HCT116 (cell line): ENCODE measurements at regions not wholly inside any gene's neighbourhood (a gene's known extent, or its start where the extent isn't known, plus 50 kb on each side); places are given as distances from the start of the nearest gene placed in this dataset.

Experiments used
- ATAC-seq: fragments of 200-7000 bp; cut with Tn5 transposase; 2 replicates; pipeline ENCODE4 v1.9.1; 2020; ENCODE audit warnings: mild to moderate bottlenecking, moderate library complexity
- BruUV-seq: library from RNA; stranded (reverse); fragments of 400-500 nt; replicated peaks from 2 replicates; lab custom pipeline; 2021; lab: Mats Ljungman, UMichigan
- CTCF ChIA-PET: fragments of 300-600 bp; sonication (Branson Sonifier 250); formaldehyde crosslinking; loops from one replicate; lab custom pipeline; 2021; ENCODE audit warnings: antibody characterized with exemption; lab: Charles Lee
- POLR2A ChIA-PET: fragments of 300-600, 350-600 bp; sonication (Branson Sonifier 250); formaldehyde crosslinking; loops from one replicate; lab custom pipeline; 2021; ENCODE audit warnings: antibody characterized with exemption; lab: Charles Lee
- RAD21 ChIA-PET, 2 experiments: fragments of 300-600 bp; sonication (Branson Sonifier 250); formaldehyde crosslinking; loops; one replicate each; lab custom pipeline; 2023; ENCODE audit warnings: low total read pairs in 2 of 2; ENCODE audit not compliant: uncharacterized antibody in 2 of 2, unreplicated experiment in 2 of 2, low non-redundant PET in 1 of 2; lab: Charles Lee
- DNase-seq: peaks from one replicate; pipeline ENCODE4 v3.0.0-alpha.2; 2010; ENCODE audit warnings: low read depth, low spot score
- H2AFZ ChIP-seq: fragments of 200-600 bp; shearing (Covaris generic), sonication (generic); 2 replicates; pipeline ENCODE4 v1.6.1; 2017; ENCODE audit warnings: low read depth, mixed run types, mixed read lengths, antibody characterized with exemption, low read length; ENCODE audit not compliant: poor library complexity, severe bottlenecking
- H3K27ac ChIP-seq: 2 replicates; pipeline ENCODE4 v1.5.1; 2012; ENCODE audit warnings: low read depth, low read length
- H3K27me3 ChIP-seq: fragments of 200-600 bp; sonication (generic); 2 replicates; pipeline ENCODE4 v1.6.1; 2016; ENCODE audit warnings: mixed run types, low read length, mixed read lengths; ENCODE audit not compliant: insufficient read depth
- H3K36me3 ChIP-seq, 2 experiments: fragments of 200-500 bp in 1 of 2; fragments of 200-600 bp in 1 of 2; sonication (Bioruptor generic) in 1 of 2; sonication (generic) in 1 of 2; 2 replicates each; pipeline versions ENCODE4 v1.5.1 to v1.6.1; 2014 to 2016; ENCODE audit warnings: low read length in 2 of 2, inconsistent platforms in 1 of 2, mixed read lengths in 1 of 2, mixed run types in 1 of 2; ENCODE audit not compliant: insufficient read depth in 2 of 2, control insufficient read depth in 1 of 2
- H3K4me1 ChIP-seq, 2 experiments: fragments of 200-600 bp in 1 of 2; sonication (generic) in 1 of 2; 2 replicates each; pipeline versions ENCODE4 v1.5.1 to v1.6.1; 2012 to 2017; ENCODE audit warnings: low read length in 2 of 2, inconsistent platforms in 1 of 2, mild to moderate bottlenecking in 1 of 2, mixed read lengths in 1 of 2, mixed run types in 1 of 2, moderate library complexity in 1 of 2; ENCODE audit not compliant: insufficient read depth in 2 of 2, control insufficient read depth in 1 of 2
- H3K4me2 ChIP-seq: fragments of 200-600 bp; sonication (generic); 2 replicates; pipeline ENCODE4 v1.6.1; 2017; ENCODE audit warnings: mixed run types, low read length, mixed read lengths
- H3K4me3 ChIP-seq, 2 experiments: fragments of 200-600 bp in 1 of 2; sonication (generic) in 1 of 2; replicated peaks in 1 of 2; 2 replicates each; pipeline ENCODE4 v1.5.1; 2011 to 2016; ENCODE audit warnings: low read length in 2 of 2, control low read depth in 1 of 2, low read depth in 1 of 2, mild to moderate bottlenecking in 1 of 2, mixed read lengths in 1 of 2, mixed run types in 1 of 2
- H3K79me2 ChIP-seq: fragments of 200-600 bp; sonication (generic); 2 replicates; pipeline ENCODE4 v1.6.1; 2017; ENCODE audit warnings: mild to moderate bottlenecking, mixed run types, low read length, moderate library complexity, mixed read lengths; ENCODE audit not compliant: insufficient read depth
- H3K9ac ChIP-seq: fragments of 200-600 bp; sonication (generic); 2 replicates; pipeline ENCODE4 v1.6.1; 2016; ENCODE audit warnings: low read length, mixed read lengths
- H3K9me2 ChIP-seq: fragments of 200-600 bp; sonication (generic), shearing (Covaris generic); 2 replicates; pipeline ENCODE4 v1.6.1; 2017; ENCODE audit warnings: mixed run types, mild to moderate bottlenecking, moderate library complexity; ENCODE audit not compliant: insufficient read depth
- H3K9me3 ChIP-seq, 2 experiments: fragments of 200-500 bp in 1 of 2; fragments of 200-600 bp in 1 of 2; sonication (Bioruptor generic) in 1 of 2; sonication (generic) in 1 of 2; 2 replicates each; pipeline ENCODE4 v1.6.1; 2014 to 2017; ENCODE audit warnings: low read length in 2 of 2, mixed read lengths in 2 of 2, inconsistent platforms in 1 of 2, low read depth in 1 of 2, mild to moderate bottlenecking in 1 of 2, mixed run types in 1 of 2, moderate library complexity in 1 of 2; ENCODE audit not compliant: control insufficient read depth in 1 of 2, insufficient read depth in 1 of 2
- H4K20me1 ChIP-seq: fragments of 200-600 bp; sonication (generic), shearing (Covaris generic); 2 replicates; pipeline ENCODE4 v1.6.1; 2017; ENCODE audit warnings: mixed run types, mild to moderate bottlenecking, moderate library complexity; ENCODE audit not compliant: insufficient read depth
- ATF3 ChIP-seq: IDR thresholded peaks from 2 replicates; pipeline ENCODE4 v1.6.1; 2012
- CTCF ChIP-seq, 3 experiments: fragments of 200-600 bp in 1 of 3; sonication (generic) in 1 of 3; IDR thresholded peaks in 2 of 3; conservative IDR thresholded peaks in 1 of 3; 2 replicates each; pipeline ENCODE4 v1.5.1; 2012 to 2017; ENCODE audit warnings: low read depth in 2 of 3, low read length in 2 of 3, antibody characterized with exemption in 1 of 3, borderline replicate concordance in 1 of 3, control low read depth in 1 of 3, mild to moderate bottlenecking in 1 of 3, mixed read lengths in 1 of 3, mixed run types in 1 of 3, moderate library complexity in 1 of 3; ENCODE audit not compliant: insufficient read depth in 1 of 3
- EZH2 ChIP-seq: fragments of 200-600 bp; sonication (generic); IDR thresholded peaks from 2 replicates; pipeline ENCODE4 v1.6.1; 2017; ENCODE audit warnings: antibody characterized with exemption, mixed run types
- FOSL1 ChIP-seq: IDR thresholded peaks from 2 replicates; pipeline ENCODE4 v1.6.1; 2012; ENCODE audit warnings: low read depth
- JUND ChIP-seq: IDR thresholded peaks from 2 replicates; pipeline ENCODE4 v1.6.1; 2012
- POLR2A ChIP-seq: IDR thresholded peaks from 2 replicates; pipeline ENCODE4 v1.7.0; 2011; ENCODE audit warnings: borderline replicate concordance; ENCODE audit not compliant: insufficient read depth, insufficient read length; ENCODE audit errors: extremely low read depth
- POLR2AphosphoS5 ChIP-seq: IDR thresholded peaks from 2 replicates; pipeline ENCODE4 v1.6.1; 2011; ENCODE audit warnings: mild to moderate bottlenecking, low read depth, low read length, moderate library complexity
- SIN3A ChIP-seq: IDR thresholded peaks from 2 replicates; pipeline ENCODE4 v1.6.1; 2012; ENCODE audit warnings: low read depth
- SP1 ChIP-seq: IDR thresholded peaks from 2 replicates; pipeline ENCODE4 v1.6.1; 2012; ENCODE audit warnings: low read depth
- intact Hi-C: fragments of 100-400 bp; cut with micrococcal nuclease; formaldehyde crosslinking; loops from 2 replicates; pipeline ENCODE4 v1.10.0; 2022

- no peaks in the 10 kb centered on the region for H3K9me2 ChIP-seq
- ChIA-PET RAD21 (no interaction called here), CTCF (interaction anchor here (0.6 kb wide), 1 partner anchor 36 kb away, joined by 3 read pairs; no protein-coding TSS in a partner anchor), POLR2A (no interaction called here)
- H2AFZ ChIP-seq: no peak overlapping the region
- TF ChIP-seq SIN3A (no peak), FOSL1 (no peak)
- no peak overlapping the region for H3K4me3 ChIP-seq
- H3K79me2 ChIP-seq: no peaks in the 10 kb centered on the region
- H3K27me3 ChIP-seq: no peaks in the 10 kb centered on the region
- H3K4me1 ChIP-seq: no peaks in the 10 kb centered on the region
- ATAC-seq (no peak), DNase-seq (no peak)
- no TSS peak for BruUV-seq
- H4K20me1 ChIP-seq: no peaks in the 10 kb centered on the region
- H3K9ac ChIP-seq: no peak overlapping the region
- no peaks in the 10 kb centered on the region for H3K9me3 ChIP-seq
- no peaks in the 10 kb centered on the region for H3K36me3 ChIP-seq
- H3K27ac ChIP-seq: no peak overlapping the region
- no peak overlapping the region for H3K4me2 ChIP-seq
- intact Hi-C loops: loop anchor here (10.0 kb wide), 1 partner anchor 1243 kb away; the partner anchor contains the start of gene DAZL
These were observed 105.7 kb upstream of the TBC1D5 start for GRCh38 chr3:17848102-17848501.

- Histone ChIP-seq H3K4me1 (no peaks in the 10 kb centered on the region), H3K4me2 (no peak overlapping the region), H2AFZ (no peak overlapping the region), H3K27ac (no peak overlapping the region), H3K36me3 (no peaks in the 10 kb centered on the region), H4K20me1 (no peaks in the 10 kb centered on the region), H3K27me3 (no peaks in the 10 kb centered on the region), H3K4me3 (no peak overlapping the region), H3K9me3 (no peaks in the 10 kb centered on the region), H3K9ac (no peak overlapping the region), H3K9me2 (no peaks in the 10 kb centered on the region), H3K79me2 (no peaks in the 10 kb centered on the region)
- TF ChIP-seq SP1 (no peak), JUND (no peak), CTCF (IDR thresholded peaks at IDR 0.05 in 2 of 3, conservative IDR thresholded peaks at IDR 0.05 in 1 of 3; ENCODE audit: borderline replicate concordance in 1 of 3, insufficient read depth in 1 of 3, low read depth in 2 of 3, low read length in 2 of 3) (no peak), SIN3A (no peak), FOSL1 (no peak), ATF3 (no peak), POLR2AphosphoS5 (no peak), EZH2 (no peak), POLR2A (no peak)
- BruUV-seq: no TSS peak
- ATAC-seq (no peak), DNase-seq (no peak)
- ChIA-PET RAD21 (no interaction called here), CTCF (no interaction called here), POLR2A (no interaction called here)
- intact Hi-C loops: loop anchor here (10.0 kb wide), 1 partner anchor 1242 kb away; the partner anchor contains the start of gene DAZL
These were observed 104.7 kb upstream of the TBC1D5 start for GRCh38 chr3:17847156-17847555.
